ENCODE measurements at regions not wholly inside any gene's neighbourhood (a gene's known extent, or its start where the extent isn't known, plus 50 kb on each side); places are given as distances from the start of the nearest gene placed in this dataset.

DNA sequence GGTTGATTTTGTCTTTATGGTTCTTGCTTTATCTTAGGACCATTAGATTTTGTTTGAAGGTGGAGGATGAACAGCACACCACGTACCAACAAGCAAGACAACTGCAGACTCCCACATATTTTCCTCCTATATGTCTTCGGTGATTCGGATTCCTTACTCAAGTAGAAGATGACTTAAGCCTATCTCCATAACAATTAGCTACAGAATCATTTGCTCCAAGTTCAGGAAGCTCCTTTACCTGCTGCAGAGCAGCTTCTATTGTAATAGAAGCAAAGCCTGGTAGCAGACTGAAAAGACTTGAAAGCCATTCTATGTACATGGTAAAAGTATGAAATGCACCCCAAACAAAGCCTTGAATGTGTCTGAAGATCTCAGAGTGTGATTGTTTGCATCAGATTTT lies 229.0 kb downstream of the SOX2 start:
- Histone ChIP-seq H3K27me3 (ENCODE audit: control insufficient read depth in 4 of 4, insufficient read depth in 4 of 4, low read length in 3 of 4) (no peaks in the 10 kb centered on the region), H3K27ac (ENCODE audit: low read depth in 1 of 2, low read length in 2 of 2) (no peak overlapping the region), H3K9ac (ENCODE audit: low read depth in 1 of 2, low read length in 2 of 2) (no peak overlapping the region), H3K9me3 (ENCODE audit: control insufficient read depth in 4 of 4, low read length in 3 of 4) (no peaks in the 10 kb centered on the region), H3K36me3 (ENCODE audit: control insufficient read depth in 4 of 4, insufficient read depth in 3 of 4, low read depth in 1 of 4, low read length in 3 of 4) (no peaks in the 10 kb centered on the region), H3K4me3 (ENCODE audit: low read depth in 1 of 3, low read length in 3 of 3) (no peak overlapping the region), H3K4me1 (ENCODE audit: control insufficient read depth in 4 of 4, insufficient read depth in 4 of 4, low read length in 3 of 4) (no peaks in the 10 kb centered on the region)
- 61% methylated on average over 3 of the region's 3 CpGs for WGBS
- DNase-seq (ENCODE audit: low spot score): no peak
- TF ChIP-seq YY1 (IDR thresholded peaks at IDR 0.05) (no peak), GABPA (IDR thresholded peaks at IDR 0.05 in 1 of 2, conservative IDR thresholded peaks at IDR 0.05 in 1 of 2) (no peak), TAF1 (conservative IDR thresholded peaks at IDR 0.05) (no peak), SP1 (IDR thresholded peaks at IDR 0.05) (no peak), RAD21 (IDR thresholded peaks at IDR 0.05) (no peak), EGR1 (IDR thresholded peaks at IDR 0.05; ENCODE audit: low read depth in 2 of 2) (no peak), HNF4G (IDR thresholded peaks at IDR 0.05) (no peak), HNF4A (conservative IDR thresholded peaks at IDR 0.05) (no peak), NR2F2 (IDR thresholded peaks at IDR 0.05) (no peak), FOXA1 (IDR thresholded peaks at IDR 0.05) (no peak), RXRA (IDR thresholded peaks at IDR 0.05) (no peak), JUND (IDR thresholded peaks at IDR 0.05) (no peak)
- TF ChIP-seq, protein P1, sequence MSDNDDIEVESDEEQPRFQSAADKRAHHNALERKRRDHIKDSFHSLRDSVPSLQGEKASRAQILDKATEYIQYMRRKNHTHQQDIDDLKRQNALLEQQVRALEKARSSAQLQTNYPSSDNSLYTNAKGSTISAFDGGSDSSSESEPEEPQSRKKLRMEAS (IDR thresholded peaks at IDR 0.05): no peak
- TF ChIP-seq, protein P2, sequence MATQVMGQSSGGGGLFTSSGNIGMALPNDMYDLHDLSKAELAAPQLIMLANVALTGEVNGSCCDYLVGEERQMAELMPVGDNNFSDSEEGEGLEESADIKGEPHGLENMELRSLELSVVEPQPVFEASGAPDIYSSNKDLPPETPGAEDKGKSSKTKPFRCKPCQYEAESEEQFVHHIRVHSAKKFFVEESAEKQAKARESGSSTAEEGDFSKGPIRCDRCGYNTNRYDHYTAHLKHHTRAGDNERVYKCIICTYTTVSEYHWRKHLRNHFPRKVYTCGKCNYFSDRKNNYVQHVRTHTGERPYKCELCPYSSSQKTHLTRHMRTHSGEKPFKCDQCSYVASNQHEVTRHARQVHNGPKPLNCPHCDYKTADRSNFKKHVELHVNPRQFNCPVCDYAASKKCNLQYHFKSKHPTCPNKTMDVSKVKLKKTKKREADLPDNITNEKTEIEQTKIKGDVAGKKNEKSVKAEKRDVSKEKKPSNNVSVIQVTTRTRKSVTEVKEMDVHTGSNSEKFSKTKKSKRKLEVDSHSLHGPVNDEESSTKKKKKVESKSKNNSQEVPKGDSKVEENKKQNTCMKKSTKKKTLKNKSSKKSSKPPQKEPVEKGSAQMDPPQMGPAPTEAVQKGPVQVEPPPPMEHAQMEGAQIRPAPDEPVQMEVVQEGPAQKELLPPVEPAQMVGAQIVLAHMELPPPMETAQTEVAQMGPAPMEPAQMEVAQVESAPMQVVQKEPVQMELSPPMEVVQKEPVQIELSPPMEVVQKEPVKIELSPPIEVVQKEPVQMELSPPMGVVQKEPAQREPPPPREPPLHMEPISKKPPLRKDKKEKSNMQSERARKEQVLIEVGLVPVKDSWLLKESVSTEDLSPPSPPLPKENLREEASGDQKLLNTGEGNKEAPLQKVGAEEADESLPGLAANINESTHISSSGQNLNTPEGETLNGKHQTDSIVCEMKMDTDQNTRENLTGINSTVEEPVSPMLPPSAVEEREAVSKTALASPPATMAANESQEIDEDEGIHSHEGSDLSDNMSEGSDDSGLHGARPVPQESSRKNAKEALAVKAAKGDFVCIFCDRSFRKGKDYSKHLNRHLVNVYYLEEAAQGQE (IDR thresholded peaks at IDR 0.05): no peak
- TF ChIP-seq, protein P3, sequence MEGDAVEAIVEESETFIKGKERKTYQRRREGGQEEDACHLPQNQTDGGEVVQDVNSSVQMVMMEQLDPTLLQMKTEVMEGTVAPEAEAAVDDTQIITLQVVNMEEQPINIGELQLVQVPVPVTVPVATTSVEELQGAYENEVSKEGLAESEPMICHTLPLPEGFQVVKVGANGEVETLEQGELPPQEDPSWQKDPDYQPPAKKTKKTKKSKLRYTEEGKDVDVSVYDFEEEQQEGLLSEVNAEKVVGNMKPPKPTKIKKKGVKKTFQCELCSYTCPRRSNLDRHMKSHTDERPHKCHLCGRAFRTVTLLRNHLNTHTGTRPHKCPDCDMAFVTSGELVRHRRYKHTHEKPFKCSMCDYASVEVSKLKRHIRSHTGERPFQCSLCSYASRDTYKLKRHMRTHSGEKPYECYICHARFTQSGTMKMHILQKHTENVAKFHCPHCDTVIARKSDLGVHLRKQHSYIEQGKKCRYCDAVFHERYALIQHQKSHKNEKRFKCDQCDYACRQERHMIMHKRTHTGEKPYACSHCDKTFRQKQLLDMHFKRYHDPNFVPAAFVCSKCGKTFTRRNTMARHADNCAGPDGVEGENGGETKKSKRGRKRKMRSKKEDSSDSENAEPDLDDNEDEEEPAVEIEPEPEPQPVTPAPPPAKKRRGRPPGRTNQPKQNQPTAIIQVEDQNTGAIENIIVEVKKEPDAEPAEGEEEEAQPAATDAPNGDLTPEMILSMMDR (IDR thresholded peaks at IDR 0.05; ENCODE audit: low read depth, low read length, missing input control): no peak
- TF ChIP-seq, protein P4, sequence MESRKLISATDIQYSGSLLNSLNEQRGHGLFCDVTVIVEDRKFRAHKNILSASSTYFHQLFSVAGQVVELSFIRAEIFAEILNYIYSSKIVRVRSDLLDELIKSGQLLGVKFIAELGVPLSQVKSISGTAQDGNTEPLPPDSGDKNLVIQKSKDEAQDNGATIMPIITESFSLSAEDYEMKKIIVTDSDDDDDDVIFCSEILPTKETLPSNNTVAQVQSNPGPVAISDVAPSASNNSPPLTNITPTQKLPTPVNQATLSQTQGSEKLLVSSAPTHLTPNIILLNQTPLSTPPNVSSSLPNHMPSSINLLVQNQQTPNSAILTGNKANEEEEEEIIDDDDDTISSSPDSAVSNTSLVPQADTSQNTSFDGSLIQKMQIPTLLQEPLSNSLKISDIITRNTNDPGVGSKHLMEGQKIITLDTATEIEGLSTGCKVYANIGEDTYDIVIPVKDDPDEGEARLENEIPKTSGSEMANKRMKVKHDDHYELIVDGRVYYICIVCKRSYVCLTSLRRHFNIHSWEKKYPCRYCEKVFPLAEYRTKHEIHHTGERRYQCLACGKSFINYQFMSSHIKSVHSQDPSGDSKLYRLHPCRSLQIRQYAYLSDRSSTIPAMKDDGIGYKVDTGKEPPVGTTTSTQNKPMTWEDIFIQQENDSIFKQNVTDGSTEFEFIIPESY (IDR thresholded peaks at IDR 0.05): no peak
- TF ChIP-seq, protein P5, sequence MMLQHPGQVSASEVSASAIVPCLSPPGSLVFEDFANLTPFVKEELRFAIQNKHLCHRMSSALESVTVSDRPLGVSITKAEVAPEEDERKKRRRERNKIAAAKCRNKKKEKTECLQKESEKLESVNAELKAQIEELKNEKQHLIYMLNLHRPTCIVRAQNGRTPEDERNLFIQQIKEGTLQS (IDR thresholded peaks at IDR 0.05): no peak

DNA sequence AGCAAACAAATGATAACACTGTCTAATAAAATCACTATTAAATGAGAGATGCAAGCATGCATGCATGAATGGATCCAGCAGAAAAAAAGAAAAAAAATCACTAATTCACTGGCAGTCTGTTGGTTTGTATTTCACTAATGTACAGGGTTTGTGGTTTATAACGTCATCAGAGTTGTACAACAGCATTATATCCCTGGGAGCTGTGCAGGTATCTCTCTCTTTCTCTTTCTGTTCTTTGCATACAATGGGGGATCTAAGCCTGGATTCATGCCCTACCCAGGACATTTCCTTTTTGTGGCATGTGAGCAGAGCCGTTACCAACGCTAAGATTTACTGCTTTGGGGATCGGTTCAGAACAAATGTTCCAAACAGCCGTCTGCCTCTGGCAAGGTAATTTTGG lies 229.5 kb downstream of the SOX2 start:
- WGBS: 25% methylated on average over 5 of the region's 5 CpGs
- Histone ChIP-seq H3K9ac (ENCODE audit: low read depth in 1 of 2, low read length in 2 of 2) (no peak overlapping the region), H3K4me3 (ENCODE audit: low read depth in 1 of 3, low read length in 3 of 3) (no peak overlapping the region), H3K27me3 (ENCODE audit: control insufficient read depth in 4 of 4, insufficient read depth in 4 of 4, low read length in 3 of 4) (no peaks in the 10 kb centered on the region), H3K27ac (ENCODE audit: low read depth in 1 of 2, low read length in 2 of 2) (no peak overlapping the region), H3K9me3 (ENCODE audit: control insufficient read depth in 4 of 4, low read length in 3 of 4) (no peaks in the 10 kb centered on the region), H3K36me3 (ENCODE audit: control insufficient read depth in 4 of 4, insufficient read depth in 3 of 4, low read depth in 1 of 4, low read length in 3 of 4) (no peaks in the 10 kb centered on the region), H3K4me1 (ENCODE audit: control insufficient read depth in 4 of 4, insufficient read depth in 4 of 4, low read length in 3 of 4) (no peaks in the 10 kb centered on the region)
- DNase-seq (ENCODE audit: low spot score): no peak
- TF ChIP-seq GABPA (IDR thresholded peaks at IDR 0.05 in 1 of 2, conservative IDR thresholded peaks at IDR 0.05 in 1 of 2) (no peak), TAF1 (conservative IDR thresholded peaks at IDR 0.05) (no peak), FOXA2 (IDR thresholded peaks at IDR 0.05) (no peak), YY1 (IDR thresholded peaks at IDR 0.05) (no peak), RXRA (IDR thresholded peaks at IDR 0.05) (no peak)
- TF ChIP-seq, protein P3 (IDR thresholded peaks at IDR 0.05; ENCODE audit: low read depth, low read length, missing input control): no peak
- TF ChIP-seq, protein P1 (IDR thresholded peaks at IDR 0.05): no peak
- TF ChIP-seq, protein P4 (IDR thresholded peaks at IDR 0.05): no peak
